HCT116 (cell line): ENCODE measurements at regions not wholly inside any gene's neighbourhood (a gene's known extent, or its start where the extent isn't known, plus 50 kb on each side); places are given as distances from the start of the nearest gene placed in this dataset.

Experiments used
- ATAC-seq: fragments of 200-7000 bp; cut with Tn5 transposase; 2 replicates; pipeline ENCODE4 v1.9.1; 2020; ENCODE audit warnings: mild to moderate bottlenecking, moderate library complexity
- BruUV-seq: library from RNA; stranded (reverse); fragments of 400-500 nt; replicated peaks from 2 replicates; lab custom pipeline; 2021; lab: Mats Ljungman, UMichigan
- CTCF ChIA-PET: fragments of 300-600 bp; sonication (Branson Sonifier 250); formaldehyde crosslinking; loops from one replicate; lab custom pipeline; 2021; ENCODE audit warnings: antibody characterized with exemption; lab: Charles Lee
- POLR2A ChIA-PET: fragments of 300-600, 350-600 bp; sonication (Branson Sonifier 250); formaldehyde crosslinking; loops from one replicate; lab custom pipeline; 2021; ENCODE audit warnings: antibody characterized with exemption; lab: Charles Lee
- RAD21 ChIA-PET, 2 experiments: fragments of 300-600 bp; sonication (Branson Sonifier 250); formaldehyde crosslinking; loops; one replicate each; lab custom pipeline; 2023; ENCODE audit warnings: low total read pairs in 2 of 2; ENCODE audit not compliant: uncharacterized antibody in 2 of 2, unreplicated experiment in 2 of 2, low non-redundant PET in 1 of 2; lab: Charles Lee
- DNase-seq: peaks from one replicate; pipeline ENCODE4 v3.0.0-alpha.2; 2010; ENCODE audit warnings: low read depth, low spot score
- H2AFZ ChIP-seq: fragments of 200-600 bp; shearing (Covaris generic), sonication (generic); 2 replicates; pipeline ENCODE4 v1.6.1; 2017; ENCODE audit warnings: low read depth, mixed run types, mixed read lengths, antibody characterized with exemption, low read length; ENCODE audit not compliant: poor library complexity, severe bottlenecking
- H3K27ac ChIP-seq: 2 replicates; pipeline ENCODE4 v1.5.1; 2012; ENCODE audit warnings: low read depth, low read length
- H3K27me3 ChIP-seq: fragments of 200-600 bp; sonication (generic); 2 replicates; pipeline ENCODE4 v1.6.1; 2016; ENCODE audit warnings: mixed run types, low read length, mixed read lengths; ENCODE audit not compliant: insufficient read depth
- H3K36me3 ChIP-seq, 2 experiments: fragments of 200-500 bp in 1 of 2; fragments of 200-600 bp in 1 of 2; sonication (Bioruptor generic) in 1 of 2; sonication (generic) in 1 of 2; 2 replicates each; pipeline versions ENCODE4 v1.5.1 to v1.6.1; 2014 to 2016; ENCODE audit warnings: low read length in 2 of 2, inconsistent platforms in 1 of 2, mixed read lengths in 1 of 2, mixed run types in 1 of 2; ENCODE audit not compliant: insufficient read depth in 2 of 2, control insufficient read depth in 1 of 2
- H3K4me1 ChIP-seq, 2 experiments: fragments of 200-600 bp in 1 of 2; sonication (generic) in 1 of 2; 2 replicates each; pipeline versions ENCODE4 v1.5.1 to v1.6.1; 2012 to 2017; ENCODE audit warnings: low read length in 2 of 2, inconsistent platforms in 1 of 2, mild to moderate bottlenecking in 1 of 2, mixed read lengths in 1 of 2, mixed run types in 1 of 2, moderate library complexity in 1 of 2; ENCODE audit not compliant: insufficient read depth in 2 of 2, control insufficient read depth in 1 of 2
- H3K4me2 ChIP-seq: fragments of 200-600 bp; sonication (generic); 2 replicates; pipeline ENCODE4 v1.6.1; 2017; ENCODE audit warnings: mixed run types, low read length, mixed read lengths
- H3K4me3 ChIP-seq, 2 experiments: fragments of 200-600 bp in 1 of 2; sonication (generic) in 1 of 2; replicated peaks in 1 of 2; 2 replicates each; pipeline ENCODE4 v1.5.1; 2011 to 2016; ENCODE audit warnings: low read length in 2 of 2, control low read depth in 1 of 2, low read depth in 1 of 2, mild to moderate bottlenecking in 1 of 2, mixed read lengths in 1 of 2, mixed run types in 1 of 2
- H3K79me2 ChIP-seq: fragments of 200-600 bp; sonication (generic); 2 replicates; pipeline ENCODE4 v1.6.1; 2017; ENCODE audit warnings: mild to moderate bottlenecking, mixed run types, low read length, moderate library complexity, mixed read lengths; ENCODE audit not compliant: insufficient read depth
- H3K9ac ChIP-seq: fragments of 200-600 bp; sonication (generic); 2 replicates; pipeline ENCODE4 v1.6.1; 2016; ENCODE audit warnings: low read length, mixed read lengths
- H3K9me2 ChIP-seq: fragments of 200-600 bp; sonication (generic), shearing (Covaris generic); 2 replicates; pipeline ENCODE4 v1.6.1; 2017; ENCODE audit warnings: mixed run types, mild to moderate bottlenecking, moderate library complexity; ENCODE audit not compliant: insufficient read depth
- H3K9me3 ChIP-seq, 2 experiments: fragments of 200-500 bp in 1 of 2; fragments of 200-600 bp in 1 of 2; sonication (Bioruptor generic) in 1 of 2; sonication (generic) in 1 of 2; 2 replicates each; pipeline ENCODE4 v1.6.1; 2014 to 2017; ENCODE audit warnings: low read length in 2 of 2, mixed read lengths in 2 of 2, inconsistent platforms in 1 of 2, low read depth in 1 of 2, mild to moderate bottlenecking in 1 of 2, mixed run types in 1 of 2, moderate library complexity in 1 of 2; ENCODE audit not compliant: control insufficient read depth in 1 of 2, insufficient read depth in 1 of 2
- H4K20me1 ChIP-seq: fragments of 200-600 bp; sonication (generic), shearing (Covaris generic); 2 replicates; pipeline ENCODE4 v1.6.1; 2017; ENCODE audit warnings: mixed run types, mild to moderate bottlenecking, moderate library complexity; ENCODE audit not compliant: insufficient read depth
- ATF3 ChIP-seq: IDR thresholded peaks from 2 replicates; pipeline ENCODE4 v1.6.1; 2012
- CBX3 ChIP-seq: IDR thresholded peaks from 2 replicates; pipeline ENCODE4 v1.6.1; 2012; ENCODE audit warnings: low read depth
- CEBPB ChIP-seq: IDR thresholded peaks from 2 replicates; pipeline ENCODE4 v1.6.1; 2012; ENCODE audit warnings: low read depth
- EGR1 ChIP-seq: IDR thresholded peaks from 2 replicates; pipeline ENCODE4 v1.6.1; 2012; ENCODE audit warnings: low read depth
- ELF1 ChIP-seq: IDR thresholded peaks from 2 replicates; pipeline ENCODE4 v1.6.1; 2012; ENCODE audit warnings: low read depth, borderline replicate concordance
- EZH2 ChIP-seq: fragments of 200-600 bp; sonication (generic); IDR thresholded peaks from 2 replicates; pipeline ENCODE4 v1.6.1; 2017; ENCODE audit warnings: antibody characterized with exemption, mixed run types
- FOSL1 ChIP-seq: IDR thresholded peaks from 2 replicates; pipeline ENCODE4 v1.6.1; 2012; ENCODE audit warnings: low read depth
- JUND ChIP-seq: IDR thresholded peaks from 2 replicates; pipeline ENCODE4 v1.6.1; 2012
- POLR2A ChIP-seq: IDR thresholded peaks from 2 replicates; pipeline ENCODE4 v1.7.0; 2011; ENCODE audit warnings: borderline replicate concordance; ENCODE audit not compliant: insufficient read depth, insufficient read length; ENCODE audit errors: extremely low read depth
- POLR2AphosphoS5 ChIP-seq: IDR thresholded peaks from 2 replicates; pipeline ENCODE4 v1.6.1; 2011; ENCODE audit warnings: mild to moderate bottlenecking, low read depth, low read length, moderate library complexity
- RAD21 ChIP-seq: IDR thresholded peaks from 2 replicates; pipeline ENCODE4 v1.6.1; 2012; ENCODE audit warnings: low read depth, mild to moderate bottlenecking
- REST ChIP-seq: IDR thresholded peaks from 2 replicates; pipeline ENCODE4 v1.6.1; 2012; ENCODE audit warnings: low read depth
- SP1 ChIP-seq: IDR thresholded peaks from 2 replicates; pipeline ENCODE4 v1.6.1; 2012; ENCODE audit warnings: low read depth
- ZFX ChIP-seq: fragments of 450-650 bp; IDR thresholded peaks from 2 replicates; pipeline ENCODE4 v1.6.1; 2017
- intact Hi-C: fragments of 100-400 bp; cut with micrococcal nuclease; formaldehyde crosslinking; loops from 2 replicates; pipeline ENCODE4 v1.10.0; 2022
- TF ChIP-seq, protein P1 (sequence below): IDR thresholded peaks from 2 replicates; pipeline ENCODE4 v1.6.1; 2011; ENCODE audit warnings: mild to moderate bottlenecking, low read length, moderate library complexity; ENCODE audit not compliant: insufficient replicate concordance; ENCODE audit errors: extremely low read depth
- TF ChIP-seq, protein P2 (sequence below), 3 experiments: fragments of 200-600 bp in 1 of 3; sonication (generic) in 1 of 3; IDR thresholded peaks in 2 of 3; conservative IDR thresholded peaks in 1 of 3; 2 replicates each; pipeline ENCODE4 v1.5.1; 2012 to 2017; ENCODE audit warnings: low read depth in 2 of 3, low read length in 2 of 3, antibody characterized with exemption in 1 of 3, borderline replicate concordance in 1 of 3, control low read depth in 1 of 3, mild to moderate bottlenecking in 1 of 3, mixed read lengths in 1 of 3, mixed run types in 1 of 3, moderate library complexity in 1 of 3; ENCODE audit not compliant: insufficient read depth in 1 of 3

DNA sequence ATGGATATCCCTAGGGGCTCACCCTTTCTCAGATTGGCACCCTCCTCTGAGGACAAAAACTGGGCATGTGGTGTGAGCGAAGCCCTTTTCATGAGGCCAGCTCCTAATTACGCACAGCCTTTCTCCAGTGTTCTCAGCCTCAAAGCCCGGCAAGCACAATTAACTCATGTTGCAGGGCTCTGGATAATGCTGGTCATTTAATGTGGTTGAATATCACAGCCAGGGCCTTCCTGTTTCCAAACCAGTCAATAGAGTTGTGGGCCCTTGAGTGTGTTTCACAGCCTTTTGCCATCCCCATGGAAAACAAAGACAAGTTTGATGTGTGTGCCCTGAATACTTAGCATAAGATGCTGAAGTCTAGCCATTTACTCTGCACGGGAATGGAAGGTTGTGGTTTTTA is 114.2 kb upstream of the ARHGAP5 start:
- no peak overlapping the region for H3K9ac ChIP-seq
- ChIA-PET RAD21 (no interaction called here), POLR2A (no interaction called here)
- BruUV-seq = no TSS peak
- no peak for TF ChIP-seq EGR1
- TF ChIP-seq ZFX = no peak
- no peak for TF ChIP-seq CEBPB
- TF ChIP-seq, protein P1, sequence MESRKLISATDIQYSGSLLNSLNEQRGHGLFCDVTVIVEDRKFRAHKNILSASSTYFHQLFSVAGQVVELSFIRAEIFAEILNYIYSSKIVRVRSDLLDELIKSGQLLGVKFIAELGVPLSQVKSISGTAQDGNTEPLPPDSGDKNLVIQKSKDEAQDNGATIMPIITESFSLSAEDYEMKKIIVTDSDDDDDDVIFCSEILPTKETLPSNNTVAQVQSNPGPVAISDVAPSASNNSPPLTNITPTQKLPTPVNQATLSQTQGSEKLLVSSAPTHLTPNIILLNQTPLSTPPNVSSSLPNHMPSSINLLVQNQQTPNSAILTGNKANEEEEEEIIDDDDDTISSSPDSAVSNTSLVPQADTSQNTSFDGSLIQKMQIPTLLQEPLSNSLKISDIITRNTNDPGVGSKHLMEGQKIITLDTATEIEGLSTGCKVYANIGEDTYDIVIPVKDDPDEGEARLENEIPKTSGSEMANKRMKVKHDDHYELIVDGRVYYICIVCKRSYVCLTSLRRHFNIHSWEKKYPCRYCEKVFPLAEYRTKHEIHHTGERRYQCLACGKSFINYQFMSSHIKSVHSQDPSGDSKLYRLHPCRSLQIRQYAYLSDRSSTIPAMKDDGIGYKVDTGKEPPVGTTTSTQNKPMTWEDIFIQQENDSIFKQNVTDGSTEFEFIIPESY = no peak
- TF ChIP-seq SP1 = no peak
- TF ChIP-seq CBX3 = no peak
- no peak for TF ChIP-seq POLR2AphosphoS5
- no peak for TF ChIP-seq RAD21
- no peak for TF ChIP-seq ATF3
- no peak for TF ChIP-seq FOSL1
- no peak for TF ChIP-seq JUND
- TF ChIP-seq, protein P2, sequence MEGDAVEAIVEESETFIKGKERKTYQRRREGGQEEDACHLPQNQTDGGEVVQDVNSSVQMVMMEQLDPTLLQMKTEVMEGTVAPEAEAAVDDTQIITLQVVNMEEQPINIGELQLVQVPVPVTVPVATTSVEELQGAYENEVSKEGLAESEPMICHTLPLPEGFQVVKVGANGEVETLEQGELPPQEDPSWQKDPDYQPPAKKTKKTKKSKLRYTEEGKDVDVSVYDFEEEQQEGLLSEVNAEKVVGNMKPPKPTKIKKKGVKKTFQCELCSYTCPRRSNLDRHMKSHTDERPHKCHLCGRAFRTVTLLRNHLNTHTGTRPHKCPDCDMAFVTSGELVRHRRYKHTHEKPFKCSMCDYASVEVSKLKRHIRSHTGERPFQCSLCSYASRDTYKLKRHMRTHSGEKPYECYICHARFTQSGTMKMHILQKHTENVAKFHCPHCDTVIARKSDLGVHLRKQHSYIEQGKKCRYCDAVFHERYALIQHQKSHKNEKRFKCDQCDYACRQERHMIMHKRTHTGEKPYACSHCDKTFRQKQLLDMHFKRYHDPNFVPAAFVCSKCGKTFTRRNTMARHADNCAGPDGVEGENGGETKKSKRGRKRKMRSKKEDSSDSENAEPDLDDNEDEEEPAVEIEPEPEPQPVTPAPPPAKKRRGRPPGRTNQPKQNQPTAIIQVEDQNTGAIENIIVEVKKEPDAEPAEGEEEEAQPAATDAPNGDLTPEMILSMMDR (IDR thresholded peaks at IDR 0.05 in 2 of 3, conservative IDR thresholded peaks at IDR 0.05 in 1 of 3; ENCODE audit: borderline replicate concordance in 1 of 3, insufficient read depth in 1 of 3, low read depth in 2 of 3, low read length in 2 of 3) = no peak
- TF ChIP-seq ELF1 = no peak
- no peak for TF ChIP-seq REST
- TF ChIP-seq POLR2A = no peak
- no peak for TF ChIP-seq EZH2
- TF ChIP-seq, all 23 proteins: peak for 0
- H3K4me2 ChIP-seq = no peak overlapping the region
- H3K9me2 ChIP-seq = no peaks in the 10 kb centered on the region
- H3K27me3 ChIP-seq = no peaks in the 10 kb centered on the region
- no peak for DNase-seq
- ATAC-seq = no peak
- peaks cover 0 to 7% of the 10 kb centered on the region in 2 experiments; a peak in 1 of 4 replicates for H3K4me1 ChIP-seq
- intact Hi-C loops = no loop called here
- no peak overlapping the region for H2AFZ ChIP-seq
- no peaks in the 10 kb centered on the region for H3K79me2 ChIP-seq
- H3K36me3 ChIP-seq = no peaks in the 10 kb centered on the region
- CTCF ChIA-PET = no interaction called here
- H3K27ac ChIP-seq = no peak overlapping the region
- H3K9me3 ChIP-seq = no peaks in the 10 kb centered on the region
- H4K20me1 ChIP-seq = no peaks in the 10 kb centered on the region
- no peak overlapping the region for H3K4me3 ChIP-seq
